RPMI8226 (cell line): ENCODE measurements at regions not wholly inside any gene's neighbourhood (a gene's known extent, or its start where the extent isn't known, plus 50 kb on each side); places are given as distances from the start of the nearest gene placed in this dataset.

Source experiments
- DNase-seq: peaks from one replicate; pipeline ENCODE4 v3.0.0-alpha.2; 2015

GRCh38 chr7:125551008-125551407, 621.4 kb upstream of the POT1 start:
- no peak for DNase-seq

GRCh38 chr7:125547505-125547904, 617.9 kb upstream of the POT1 start:
- DNase-seq, result no peak

- no peak for DNase-seq
Measured at GRCh38 chr7:125530553-125530952, 600.9 kb upstream of the POT1 start.

GRCh38 chr7:125529249-125529648, 599.6 kb upstream of the POT1 start:
- no peak for DNase-seq

- no peak for DNase-seq
Measured at GRCh38 chr7:125526958-125527357, 597.3 kb upstream of the POT1 start.

GRCh38 chr7:125526092-125526491, 596.5 kb upstream of the POT1 start:
- DNase-seq, result no peak

GRCh38 chr7:125516194-125516593, 586.6 kb upstream of the POT1 start:
- DNase-seq, result no peak

- DNase-seq, result no peak
Measured at GRCh38 chr7:125512373-125512772, 582.7 kb upstream of the POT1 start.

- no peak for DNase-seq
Measured at GRCh38 chr7:125511310-125511709, 581.7 kb upstream of the POT1 start.

GRCh38 chr7:125506331-125506730, 576.7 kb upstream of the POT1 start:
- DNase-seq, result no peak

GRCh38 chr7:125504848-125505247, 575.2 kb upstream of the POT1 start:
- DNase-seq, result no peak

- no peak for DNase-seq
Measured at GRCh38 chr7:125495997-125496396, 566.4 kb upstream of the POT1 start.

GRCh38 chr7:125492521-125492920, 562.9 kb upstream of the POT1 start:
- DNase-seq, result no peak

- DNase-seq, result no peak
Measured at GRCh38 chr7:125491137-125491536, 561.5 kb upstream of the POT1 start.

GRCh38 chr7:125490167-125490566, 560.5 kb upstream of the POT1 start:
- no peak for DNase-seq

GRCh38 chr7:125485223-125485622, 555.6 kb upstream of the POT1 start:
- no peak for DNase-seq

- DNase-seq, result no peak
Measured at GRCh38 chr7:125484755-125485154, 555.1 kb upstream of the POT1 start.

GRCh38 chr7:125481323-125481722, 551.7 kb upstream of the POT1 start:
- DNase-seq, result no peak

- no peak for DNase-seq
Measured at GRCh38 chr7:125480762-125481161, 551.1 kb upstream of the POT1 start.

GRCh38 chr7:125468855-125469174, 539.2 kb upstream of the POT1 start:
- DNase-seq, result no peak

- DNase-seq, result no peak
Measured at GRCh38 chr7:125467996-125468854, 538.6 kb upstream of the POT1 start.

- DNase-seq, result no peak
Measured at GRCh38 chr7:125465527-125465926, 535.9 kb upstream of the POT1 start.

- DNase-seq, result no peak
Measured at GRCh38 chr7:125462615-125463014, 533.0 kb upstream of the POT1 start.

GRCh38 chr7:125459038-125459437, 529.4 kb upstream of the POT1 start:
- DNase-seq, result no peak

- no peak for DNase-seq
Measured at GRCh38 chr7:125450749-125451148, 521.1 kb upstream of the POT1 start.
